Uterus (tissue), 2 donors: ENCODE measurements at regions not wholly inside any gene's neighbourhood (a gene's known extent, or its start where the extent isn't known, plus 50 kb on each side); places are given as distances from the start of the nearest gene placed in this dataset.

Experiments
- POLR2A ChIP-seq, 2 donors: fragments of 450-650 bp; IDR thresholded peaks; one replicate each; pipeline ENCODE4 v1.6.1; 2016; ENCODE audit warnings: antibody characterized with exemption in 2 of 2, mild to moderate bottlenecking in 1 of 2, moderate library complexity in 1 of 2
- TF ChIP-seq, protein P1 (sequence below), 4 experiments: fragments of 200-600 bp in 2 of 4; fragments of 450-650 bp in 2 of 4; sonication (generic) in 2 of 4; IDR thresholded peaks; one replicate each; pipeline ENCODE4 v1.5.1; 2016 to 2019; ENCODE audit warnings: antibody characterized with exemption in 4 of 4, mild to moderate bottlenecking in 2 of 4, moderate library complexity in 1 of 4

DNA sequence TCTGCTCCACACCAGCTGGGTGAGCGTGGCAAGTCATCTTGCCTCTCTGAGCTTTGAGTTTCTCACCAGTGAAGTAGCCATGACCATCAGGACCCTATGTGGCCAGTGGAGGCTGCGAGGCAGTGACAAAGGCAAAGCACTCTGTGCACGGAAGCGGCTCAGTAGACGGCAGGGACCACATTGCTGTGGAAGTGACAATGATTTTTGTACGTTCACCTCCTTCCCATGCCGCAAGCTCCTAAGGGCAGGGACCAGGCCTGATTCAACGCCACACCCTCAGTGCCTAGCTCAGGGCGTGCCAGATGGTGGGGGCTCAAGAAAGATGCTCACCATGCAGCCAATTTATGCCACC, 210.5 kb downstream of the MATN1 start:
- TF ChIP-seq, protein P1, sequence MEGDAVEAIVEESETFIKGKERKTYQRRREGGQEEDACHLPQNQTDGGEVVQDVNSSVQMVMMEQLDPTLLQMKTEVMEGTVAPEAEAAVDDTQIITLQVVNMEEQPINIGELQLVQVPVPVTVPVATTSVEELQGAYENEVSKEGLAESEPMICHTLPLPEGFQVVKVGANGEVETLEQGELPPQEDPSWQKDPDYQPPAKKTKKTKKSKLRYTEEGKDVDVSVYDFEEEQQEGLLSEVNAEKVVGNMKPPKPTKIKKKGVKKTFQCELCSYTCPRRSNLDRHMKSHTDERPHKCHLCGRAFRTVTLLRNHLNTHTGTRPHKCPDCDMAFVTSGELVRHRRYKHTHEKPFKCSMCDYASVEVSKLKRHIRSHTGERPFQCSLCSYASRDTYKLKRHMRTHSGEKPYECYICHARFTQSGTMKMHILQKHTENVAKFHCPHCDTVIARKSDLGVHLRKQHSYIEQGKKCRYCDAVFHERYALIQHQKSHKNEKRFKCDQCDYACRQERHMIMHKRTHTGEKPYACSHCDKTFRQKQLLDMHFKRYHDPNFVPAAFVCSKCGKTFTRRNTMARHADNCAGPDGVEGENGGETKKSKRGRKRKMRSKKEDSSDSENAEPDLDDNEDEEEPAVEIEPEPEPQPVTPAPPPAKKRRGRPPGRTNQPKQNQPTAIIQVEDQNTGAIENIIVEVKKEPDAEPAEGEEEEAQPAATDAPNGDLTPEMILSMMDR (IDR thresholded peaks at IDR 0.05): no peak
- TF ChIP-seq POLR2A (IDR thresholded peaks at IDR 0.05): no peak
